HG03439 (cell line): ENCODE measurements at regions not wholly inside any gene's neighbourhood (a gene's known extent, or its start where the extent isn't known, plus 50 kb on each side); places are given as distances from the start of the nearest gene placed in this dataset.
"Not testable (repeated sequence)": the region's sequence is repeated elsewhere in the genome, so short reads cannot be mapped to it uniquely, and the experiment has no call there.

ENCODE experiments used
- ATAC-seq: cut with Tn5 transposase; IDR thresholded peaks from one replicate; pipeline ENCODE4 v1.9.1; 2021; ENCODE audit warnings: mild to moderate bottlenecking, moderate library complexity; ENCODE audit not compliant: unreplicated experiment

GRCh38 chr16:85220125-85220839 lies 108.0 kb upstream of the CIBAR2 start:
- ATAC-seq, result no peak

- ATAC-seq, result no peak
These were observed 108.9 kb upstream of the CIBAR2 start for GRCh38 chr16:85220964-85221731.

- ATAC-seq, result no peak
These were observed 109.5 kb upstream of the CIBAR2 start for GRCh38 chr16:85221771-85222154.

- no peak for ATAC-seq
These were observed 110.0 kb upstream of the CIBAR2 start for GRCh38 chr16:85222155-85222863.

GRCh38 chr16:85225257-85225656 lies 113.0 kb upstream of the CIBAR2 start:
- no peak for ATAC-seq

GRCh38 chr16:85225721-85226120 lies 113.4 kb upstream of the CIBAR2 start:
- no peak for ATAC-seq

- peak; percentile 78 for ATAC-seq
These were observed 115.0 kb upstream of the CIBAR2 start for GRCh38 chr16:85227084-85227945.

GRCh38 chr16:85227946-85228862 lies 115.9 kb upstream of the CIBAR2 start:
- no peak for ATAC-seq

- no peak for ATAC-seq
These were observed 116.7 kb upstream of the CIBAR2 start for GRCh38 chr16:85228970-85229430.

- ATAC-seq, result no peak
These were observed 117.7 kb upstream of the CIBAR2 start for GRCh38 chr16:85229869-85230462.

GRCh38 chr16:85230764-85231383 lies 118.6 kb upstream of the CIBAR2 start:
- not testable (repeated sequence) for ATAC-seq

GRCh38 chr16:85231959-85232358 lies 119.7 kb upstream of the CIBAR2 start:
- ATAC-seq, result no peak

- ATAC-seq, result no peak
These were observed 120.3 kb upstream of the CIBAR2 start for GRCh38 chr16:85232369-85233142.

- ATAC-seq, result no peak
These were observed 121.2 kb upstream of the CIBAR2 start for GRCh38 chr16:85233516-85233915.

GRCh38 chr16:85234310-85235204 lies 122.3 kb upstream of the CIBAR2 start:
- ATAC-seq, result no peak

GRCh38 chr16:85235991-85236817 lies 123.9 kb upstream of the CIBAR2 start:
- ATAC-seq, result no peak
